PFSK-1 (cell line): ENCODE measurements at regions not wholly inside any gene's neighbourhood (a gene's known extent, or its start where the extent isn't known, plus 50 kb on each side); places are given as distances from the start of the nearest gene placed in this dataset.

Experiments
- FOXP2 ChIP-seq: optimal IDR thresholded peaks from 2 replicates; pipeline ENCODE3; 2011; ENCODE audit warnings: borderline replicate concordance, control low read depth, inconsistent platforms; ENCODE audit not compliant: insufficient read depth; ENCODE audit errors: extremely low read length, extremely low read depth
- POLR2AphosphoS5 ChIP-seq: IDR thresholded peaks from 2 replicates; pipeline ENCODE4 v1.6.1; 2012; ENCODE audit warnings: low read depth, mild to moderate bottlenecking, control low read depth, low read length, moderate library complexity
- SIN3A ChIP-seq: IDR thresholded peaks from 2 replicates; pipeline ENCODE4 v1.6.1; 2012; ENCODE audit warnings: mild to moderate bottlenecking, low read length, moderate library complexity, borderline replicate concordance; ENCODE audit not compliant: insufficient read depth
- TAF1 ChIP-seq: IDR thresholded peaks from 2 replicates; pipeline ENCODE4 v1.6.1; 2012; ENCODE audit warnings: low read length, control low read depth, borderline replicate concordance; ENCODE audit not compliant: insufficient read depth
- TF ChIP-seq, protein P1 (sequence below), 2 experiments: IDR thresholded peaks; 2 replicates each; pipeline versions ENCODE4 v1.6.1 to v1.8.0; 2011 to 2012; ENCODE audit warnings: low read depth in 2 of 2, low read length in 2 of 2, control low read depth in 1 of 2, inconsistent platforms in 1 of 2, mild to moderate bottlenecking in 1 of 2, moderate library complexity in 1 of 2; ENCODE audit not compliant: insufficient read depth in 1 of 2

DNA sequence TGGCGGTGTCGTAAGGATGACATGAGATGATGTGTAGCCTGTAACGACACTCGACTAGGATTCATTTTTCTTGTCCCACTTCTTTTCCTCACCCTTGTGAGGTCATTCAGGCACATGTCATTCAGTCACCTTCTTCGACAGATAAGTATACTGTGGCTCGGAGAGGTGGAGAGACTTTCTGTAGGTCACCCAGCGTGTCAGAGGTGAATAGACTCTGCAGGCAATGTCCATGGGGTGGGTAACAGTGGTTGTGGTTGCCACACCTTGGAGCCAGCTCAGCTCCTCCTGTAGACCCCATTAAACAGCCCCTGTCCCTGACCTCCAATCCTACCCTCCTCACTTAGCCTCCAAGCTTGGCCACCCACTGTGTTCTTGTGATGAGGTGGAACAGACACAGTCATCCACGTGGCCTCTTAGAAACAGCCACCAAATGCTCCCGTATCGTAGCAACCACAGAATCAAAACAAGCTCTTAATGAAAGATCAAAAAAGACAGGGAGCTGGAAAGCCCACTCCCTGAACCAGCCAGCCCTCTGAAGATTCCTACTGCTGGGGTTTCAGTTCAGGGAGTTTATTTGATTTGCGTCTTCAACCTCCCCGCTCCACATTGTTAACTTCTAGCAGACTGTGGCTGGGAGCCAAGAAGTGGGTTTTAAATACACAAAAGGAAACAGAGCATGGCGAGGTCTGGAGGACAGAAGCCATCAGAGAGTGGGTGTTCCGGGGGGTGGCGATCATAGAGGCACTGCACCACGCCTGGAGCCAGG lies 89.0 kb upstream of the GRK3 start:
- no peak for TF ChIP-seq FOXP2
- TF ChIP-seq TAF1, result no peak
- TF ChIP-seq SIN3A, result no peak
- TF ChIP-seq POLR2AphosphoS5, result no peak
- TF ChIP-seq, protein P1, sequence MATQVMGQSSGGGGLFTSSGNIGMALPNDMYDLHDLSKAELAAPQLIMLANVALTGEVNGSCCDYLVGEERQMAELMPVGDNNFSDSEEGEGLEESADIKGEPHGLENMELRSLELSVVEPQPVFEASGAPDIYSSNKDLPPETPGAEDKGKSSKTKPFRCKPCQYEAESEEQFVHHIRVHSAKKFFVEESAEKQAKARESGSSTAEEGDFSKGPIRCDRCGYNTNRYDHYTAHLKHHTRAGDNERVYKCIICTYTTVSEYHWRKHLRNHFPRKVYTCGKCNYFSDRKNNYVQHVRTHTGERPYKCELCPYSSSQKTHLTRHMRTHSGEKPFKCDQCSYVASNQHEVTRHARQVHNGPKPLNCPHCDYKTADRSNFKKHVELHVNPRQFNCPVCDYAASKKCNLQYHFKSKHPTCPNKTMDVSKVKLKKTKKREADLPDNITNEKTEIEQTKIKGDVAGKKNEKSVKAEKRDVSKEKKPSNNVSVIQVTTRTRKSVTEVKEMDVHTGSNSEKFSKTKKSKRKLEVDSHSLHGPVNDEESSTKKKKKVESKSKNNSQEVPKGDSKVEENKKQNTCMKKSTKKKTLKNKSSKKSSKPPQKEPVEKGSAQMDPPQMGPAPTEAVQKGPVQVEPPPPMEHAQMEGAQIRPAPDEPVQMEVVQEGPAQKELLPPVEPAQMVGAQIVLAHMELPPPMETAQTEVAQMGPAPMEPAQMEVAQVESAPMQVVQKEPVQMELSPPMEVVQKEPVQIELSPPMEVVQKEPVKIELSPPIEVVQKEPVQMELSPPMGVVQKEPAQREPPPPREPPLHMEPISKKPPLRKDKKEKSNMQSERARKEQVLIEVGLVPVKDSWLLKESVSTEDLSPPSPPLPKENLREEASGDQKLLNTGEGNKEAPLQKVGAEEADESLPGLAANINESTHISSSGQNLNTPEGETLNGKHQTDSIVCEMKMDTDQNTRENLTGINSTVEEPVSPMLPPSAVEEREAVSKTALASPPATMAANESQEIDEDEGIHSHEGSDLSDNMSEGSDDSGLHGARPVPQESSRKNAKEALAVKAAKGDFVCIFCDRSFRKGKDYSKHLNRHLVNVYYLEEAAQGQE (IDR thresholded peaks at IDR 0.05; ENCODE audit: insufficient read depth in 1 of 2, low read depth in 2 of 2, low read length in 2 of 2), result no peak

DNA sequence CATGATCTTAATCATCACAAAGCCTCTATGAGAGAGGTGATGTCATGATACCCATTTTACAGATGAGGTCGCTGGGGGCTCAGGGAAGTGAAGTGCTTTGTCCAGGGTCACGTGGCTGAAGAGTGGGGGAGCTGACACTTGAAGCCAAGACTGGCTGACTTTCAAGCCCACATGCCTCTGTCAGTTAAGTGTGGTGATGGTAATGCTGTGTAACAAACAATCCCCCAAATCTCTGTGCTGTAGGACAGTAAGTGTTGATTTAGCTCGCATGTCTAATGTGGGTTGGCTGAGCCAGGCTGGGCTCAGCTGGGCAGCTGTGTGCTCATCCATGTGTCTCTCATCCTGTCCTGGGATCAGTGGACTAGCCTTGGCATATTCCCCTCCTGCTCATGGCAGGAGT lies 87.1 kb upstream of the GRK3 start:
- TF ChIP-seq, protein P1 (IDR thresholded peaks at IDR 0.05; ENCODE audit: insufficient read depth in 1 of 2, low read depth in 2 of 2, low read length in 2 of 2), result no peak

DNA sequence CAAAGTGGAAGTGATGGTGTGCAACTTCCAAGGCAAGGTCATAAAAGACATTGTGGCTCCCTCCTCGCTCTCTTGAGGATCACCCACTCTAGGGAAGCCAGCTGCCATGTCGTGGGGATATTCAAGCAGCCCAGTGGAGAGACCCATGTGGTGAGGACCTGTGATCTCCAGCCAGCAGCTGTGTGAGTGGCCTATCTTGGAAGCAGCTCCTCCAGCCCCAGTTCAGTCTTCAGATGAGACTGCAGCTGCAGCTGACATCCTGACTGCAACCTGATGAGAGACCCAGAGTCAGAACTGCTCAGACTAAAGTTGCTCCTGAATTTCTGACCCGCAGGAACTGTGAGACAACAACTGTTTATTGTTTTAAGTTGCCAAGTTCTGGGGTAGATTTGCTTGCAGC lies 86.4 kb upstream of the GRK3 start:
- TF ChIP-seq FOXP2, result no peak
- TF ChIP-seq POLR2AphosphoS5, result no peak
- TF ChIP-seq SIN3A, result no peak
- no peak for TF ChIP-seq TAF1
- TF ChIP-seq, protein P1 (IDR thresholded peaks at IDR 0.05; ENCODE audit: insufficient read depth in 1 of 2, low read depth in 2 of 2, low read length in 2 of 2), result no peak

DNA sequence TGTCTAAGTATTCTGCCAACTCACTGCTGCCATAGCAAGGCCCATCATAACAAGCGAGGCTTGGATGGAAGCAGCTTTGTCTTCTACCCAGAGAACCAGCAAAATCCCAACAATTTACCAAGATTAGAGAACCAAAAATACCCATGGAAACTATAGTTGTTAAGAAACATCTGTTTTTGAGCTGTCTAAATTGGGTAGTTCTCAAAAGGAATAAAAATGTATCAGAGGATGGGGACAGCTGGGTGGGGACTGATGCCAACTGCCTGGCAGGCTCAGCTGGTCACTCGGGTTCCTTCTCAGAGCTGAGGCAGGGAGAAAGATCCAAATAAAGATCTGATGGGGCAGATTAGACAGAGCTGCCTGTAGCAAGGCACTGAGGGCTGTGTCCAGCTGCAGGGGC lies 85.9 kb upstream of the GRK3 start:
- TF ChIP-seq POLR2AphosphoS5 (no peak), TAF1 (no peak), FOXP2 (no peak), SIN3A (no peak)
- TF ChIP-seq, protein P1 (IDR thresholded peaks at IDR 0.05; ENCODE audit: insufficient read depth in 1 of 2, low read depth in 2 of 2, low read length in 2 of 2), result no peak
